GM12873 (cell line): ENCODE measurements at regions not wholly inside any gene's neighbourhood (a gene's known extent, or its start where the extent isn't known, plus 50 kb on each side); places are given as distances from the start of the nearest gene placed in this dataset.

Experiments
- CTCF ChIP-seq: IDR thresholded peaks from 2 replicates; pipeline ENCODE4 v1.5.1; 2012; ENCODE audit warnings: low read depth, mild to moderate bottlenecking, moderate library complexity, low read length, control low read depth; ENCODE audit not compliant: insufficient read depth; ENCODE audit errors: missing control alignments

GRCh38 chr10:78975926-78976325 lies 92.8 kb upstream of the ZMIZ1 start:
- no peak for TF ChIP-seq CTCF

- TF ChIP-seq CTCF: no peak
Measured at GRCh38 chr10:78976825-78977755, 91.7 kb upstream of the ZMIZ1 start.

- TF ChIP-seq CTCF: no peak
Measured at GRCh38 chr10:78979938-78980337, 88.8 kb upstream of the ZMIZ1 start.

- no peak for TF ChIP-seq CTCF
Measured at GRCh38 chr10:78980354-78980753, 88.4 kb upstream of the ZMIZ1 start.

- no peak for TF ChIP-seq CTCF
Measured at GRCh38 chr10:78980815-78981214, 88.0 kb upstream of the ZMIZ1 start.

GRCh38 chr10:78981257-78981969 lies 87.4 kb upstream of the ZMIZ1 start:
- no peak for TF ChIP-seq CTCF

GRCh38 chr10:78981970-78982281 lies 86.8 kb upstream of the ZMIZ1 start:
- no peak for TF ChIP-seq CTCF
